ENCODE measurements at regions not wholly inside any gene's neighbourhood (a gene's known extent, or its start where the extent isn't known, plus 50 kb on each side); places are given as distances from the start of the nearest gene placed in this dataset.

DNA sequence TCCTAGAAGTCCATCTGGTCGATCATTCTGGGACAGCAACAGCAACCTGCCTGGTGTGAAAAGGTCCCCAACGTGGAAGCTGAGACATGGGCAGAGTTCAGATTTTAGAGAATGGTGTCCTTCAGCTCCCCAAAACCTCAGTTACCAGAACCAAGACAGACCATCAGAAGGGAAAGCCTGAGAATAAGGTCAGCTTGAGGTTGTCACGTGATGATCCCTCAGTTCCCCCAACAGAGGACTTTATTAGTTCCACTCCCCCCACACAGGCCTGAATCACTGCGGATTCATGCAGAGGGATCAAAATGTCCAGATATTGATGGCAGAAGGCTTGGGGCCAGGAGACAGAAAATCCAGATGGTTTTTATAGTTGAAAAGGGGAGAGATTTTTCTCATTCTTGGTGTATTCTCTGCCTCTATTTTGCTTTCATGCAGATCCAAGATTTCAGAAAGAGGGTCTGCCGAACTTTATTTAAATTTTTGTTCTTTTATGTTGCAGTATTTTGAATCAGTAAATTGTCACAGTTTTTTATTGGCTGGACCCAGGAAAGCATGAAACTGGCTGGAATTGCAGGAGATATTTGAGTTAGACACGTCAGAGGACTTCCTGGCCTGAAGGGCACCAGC lies 139.0 kb upstream of the NTM start:
- no peak for DNase-seq (ENCODE audit: low read depth in 2 of 2)

- DNase-seq (ENCODE audit: low read depth in 2 of 2) = no peak
These were observed 138.2 kb upstream of the NTM start for GRCh38 chr11:131232261-131232660.

GRCh38 chr11:131234221-131234620 lies 136.2 kb upstream of the NTM start:
- no peak for DNase-seq (ENCODE audit: low read depth in 2 of 2)

DNA sequence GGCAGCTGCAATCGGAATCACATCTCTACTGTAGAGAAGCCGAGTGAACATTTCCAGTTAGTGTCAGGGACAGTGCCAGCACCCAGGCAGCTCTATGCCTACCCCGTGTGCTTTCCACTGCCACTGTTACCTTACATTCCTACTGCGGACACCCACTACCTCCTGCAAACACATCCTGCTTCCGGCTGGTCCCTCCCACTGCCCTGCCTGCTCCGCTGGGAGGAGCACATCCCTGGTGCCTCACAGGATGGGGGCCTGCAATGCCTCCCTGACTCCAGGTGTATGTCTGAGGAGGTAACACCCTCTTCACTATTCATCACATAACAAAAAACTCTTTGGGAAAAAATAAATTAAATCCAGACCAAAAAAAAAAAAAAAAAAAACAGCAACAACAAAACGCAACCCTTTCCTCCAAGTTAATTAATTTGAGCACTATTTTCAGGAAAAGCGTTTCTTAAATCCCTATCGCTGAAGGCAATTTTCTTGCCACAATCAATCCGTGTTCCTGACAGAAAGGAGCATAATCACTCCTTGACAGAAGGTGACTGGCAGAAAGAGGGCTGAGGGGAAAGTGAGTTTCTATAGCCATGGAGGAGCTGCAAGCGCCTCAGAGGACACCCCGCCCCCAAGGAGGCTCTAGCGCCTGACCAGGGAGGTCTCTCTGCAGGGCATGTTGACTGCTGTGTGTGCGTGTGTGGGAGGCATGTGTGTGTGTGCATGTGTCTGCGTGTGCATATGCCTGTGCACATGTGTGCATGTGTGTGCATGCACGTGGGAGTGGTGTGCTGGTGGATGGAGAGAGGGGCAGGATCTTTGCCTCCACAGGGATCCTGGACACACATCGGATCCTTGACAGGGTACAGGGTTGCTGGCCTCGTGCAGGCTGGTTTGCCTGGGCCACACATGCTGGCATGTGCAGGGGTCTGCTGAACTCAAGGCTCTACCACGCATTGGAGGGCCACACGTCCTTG lies 134.8 kb upstream of the NTM start:
- no peak for DNase-seq (ENCODE audit: low read depth in 2 of 2)

GRCh38 chr11:131240421-131240820 lies 130.0 kb upstream of the NTM start:
- DNase-seq (ENCODE audit: low read depth in 2 of 2) = no peak

- no peak for DNase-seq (ENCODE audit: low read depth in 2 of 2)
These were observed 127.9 kb upstream of the NTM start for GRCh38 chr11:131242476-131243000.

- no peak for DNase-seq (ENCODE audit: low read depth in 2 of 2)
These were observed 124.3 kb upstream of the NTM start for GRCh38 chr11:131246156-131246555.

GRCh38 chr11:131246663-131247062 lies 123.8 kb upstream of the NTM start:
- no peak for DNase-seq (ENCODE audit: low read depth in 2 of 2)

DNA sequence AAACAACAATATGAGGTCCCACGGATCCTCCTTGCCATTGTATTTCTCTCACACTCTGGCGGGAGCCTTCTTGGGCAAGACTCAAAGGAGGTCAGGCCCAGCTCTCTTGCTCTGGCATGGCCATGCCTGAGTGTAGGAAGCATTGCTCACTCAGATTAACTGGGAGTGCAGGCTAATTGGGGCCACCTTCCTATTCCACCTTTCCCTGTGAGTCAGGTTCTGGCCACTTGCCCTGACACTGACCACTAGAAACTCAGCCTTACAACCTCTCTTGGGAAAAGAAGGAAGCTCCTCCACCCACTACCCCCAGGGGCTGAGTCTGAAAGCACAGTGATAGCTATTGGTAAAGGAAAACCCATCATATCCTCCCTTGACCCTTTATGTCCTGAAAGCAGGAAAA lies 121.8 kb upstream of the NTM start:
- no peak for DNase-seq (ENCODE audit: low read depth in 2 of 2)

GRCh38 chr11:131253142-131253655 lies 117.2 kb upstream of the NTM start:
- DNase-seq (ENCODE audit: low read depth in 2 of 2) = no peak

DNA sequence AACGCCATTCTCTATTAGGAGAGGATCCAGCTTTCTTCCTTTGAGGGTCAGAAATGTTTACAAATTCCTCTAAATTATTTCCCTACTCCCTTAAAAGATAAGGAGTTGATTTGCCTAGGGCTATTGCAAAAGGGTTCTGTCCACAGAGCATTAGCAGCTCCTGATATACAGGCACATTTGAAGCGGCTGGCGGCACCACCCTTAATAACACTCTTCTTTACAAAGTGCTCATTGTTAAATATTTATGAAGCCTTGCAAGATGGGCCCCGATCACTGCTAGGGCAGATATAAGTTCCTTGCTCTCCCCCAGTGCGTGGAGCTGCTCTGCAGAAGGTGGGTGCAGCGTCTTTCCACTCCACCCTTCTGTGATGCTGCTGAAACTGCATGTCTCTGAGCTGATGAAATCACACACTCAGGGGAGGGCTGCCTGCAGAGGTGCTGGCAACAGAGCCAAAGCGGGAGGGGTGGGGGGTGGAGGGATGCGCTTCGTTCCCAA lies 116.7 kb upstream of the NTM start:
- DNase-seq (ENCODE audit: low read depth in 2 of 2) = no peak

DNA sequence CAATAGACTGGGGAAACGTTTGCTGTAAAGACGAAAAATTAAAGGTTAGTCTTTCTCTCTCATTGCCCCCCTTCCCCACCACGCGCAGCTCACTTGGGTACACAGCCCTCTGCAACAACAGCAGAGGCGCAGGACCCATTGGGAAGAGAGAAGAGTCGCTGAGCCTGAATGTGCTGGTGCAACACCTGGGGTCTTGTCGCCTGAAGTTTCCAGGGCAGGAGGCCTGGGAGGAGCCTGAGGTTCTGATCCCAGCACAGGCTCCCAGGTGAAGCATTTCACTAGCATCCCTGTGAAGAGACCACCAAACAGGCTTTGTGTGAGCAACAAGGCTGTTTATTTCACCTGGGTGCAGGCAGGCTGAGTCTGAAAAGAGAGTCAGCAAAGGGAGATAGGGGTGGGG lies 116.2 kb upstream of the NTM start:
- no peak for DNase-seq (ENCODE audit: low read depth in 2 of 2)

GRCh38 chr11:131274233-131274632 lies 96.2 kb upstream of the NTM start:
- DNase-seq (ENCODE audit: low read depth in 2 of 2) = no peak

- no peak for DNase-seq (ENCODE audit: low read depth in 2 of 2)
These were observed 94.8 kb upstream of the NTM start for GRCh38 chr11:131275580-131275979.

GRCh38 chr11:131278472-131278871 lies 91.9 kb upstream of the NTM start:
- DNase-seq (ENCODE audit: low read depth in 2 of 2) = no peak

- DNase-seq (ENCODE audit: low read depth in 2 of 2) = no peak
These were observed 90.6 kb upstream of the NTM start for GRCh38 chr11:131279654-131280384.

DNA sequence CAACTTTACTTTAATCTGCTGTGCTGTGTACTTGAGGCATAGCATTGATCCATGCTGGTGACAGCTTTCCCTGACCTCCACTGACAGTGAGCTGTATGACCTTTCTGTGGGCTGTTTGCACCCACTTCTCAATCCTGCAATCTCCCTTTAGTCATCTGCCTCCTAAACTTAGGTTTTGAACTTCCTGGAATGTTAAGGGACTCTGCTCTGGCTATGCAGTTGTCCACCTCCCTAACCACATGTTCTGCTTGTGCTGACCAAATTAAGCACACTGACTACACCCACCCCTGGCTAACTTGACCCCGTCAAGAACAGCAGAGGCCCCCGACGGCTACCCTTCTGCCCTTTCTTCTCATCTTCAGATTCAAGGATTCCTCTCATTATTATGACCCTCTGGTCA lies 89.1 kb upstream of the NTM start:
- DNase-seq (ENCODE audit: low read depth in 2 of 2) = no peak

DNA sequence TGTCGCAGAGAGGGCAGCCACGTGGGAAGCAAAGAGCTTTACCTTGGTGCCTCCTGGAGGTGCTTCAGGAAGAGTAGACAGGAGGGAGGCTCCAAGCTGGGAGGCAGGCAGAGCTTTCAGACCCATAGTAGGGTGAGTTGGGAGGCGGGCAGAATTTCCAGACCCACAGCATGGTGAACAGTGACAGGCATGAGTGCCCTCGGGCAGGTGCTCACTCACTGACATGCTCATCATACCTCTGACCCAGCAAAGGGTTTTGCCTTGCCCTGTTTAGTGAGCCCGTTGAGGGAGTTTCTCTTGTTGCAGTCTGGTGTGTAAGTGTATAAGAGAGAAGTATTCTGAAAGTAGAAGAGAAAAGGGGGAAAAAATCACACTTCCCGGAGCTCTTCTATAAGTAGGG lies 86.4 kb upstream of the NTM start:
- DNase-seq (ENCODE audit: low read depth in 2 of 2) = no peak

GRCh38 chr11:131288521-131289091 lies 81.8 kb upstream of the NTM start:
- no peak for DNase-seq (ENCODE audit: low read depth in 2 of 2)

GRCh38 chr11:131290185-131290584 lies 80.2 kb upstream of the NTM start:
- DNase-seq (ENCODE audit: low read depth in 2 of 2) = no peak

GRCh38 chr11:131295986-131296385 lies 74.4 kb upstream of the NTM start:
- DNase-seq (ENCODE audit: low read depth in 2 of 2) = no peak

DNA sequence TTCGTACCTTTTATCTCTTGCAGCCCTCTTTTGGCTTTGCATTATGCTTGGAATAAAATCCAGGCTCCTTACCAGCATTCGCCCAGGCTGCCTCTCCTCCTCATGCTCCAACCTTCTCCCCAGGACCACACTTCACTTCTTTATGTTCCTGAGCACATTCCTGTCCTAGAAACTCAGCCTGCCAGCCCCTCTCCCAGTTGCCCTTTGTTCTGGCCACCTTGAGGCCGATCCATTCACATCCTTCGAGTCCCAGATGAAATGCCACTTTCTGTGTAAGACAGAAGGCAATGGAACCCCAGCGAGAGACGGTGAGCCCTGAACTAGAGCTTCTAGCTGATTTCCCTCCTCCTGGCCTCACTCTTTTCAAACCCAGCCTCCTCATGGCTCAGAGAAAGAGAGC lies 73.0 kb upstream of the NTM start:
- DNase-seq (ENCODE audit: low read depth in 2 of 2) = no peak
